ENCODE measurements at regions not wholly inside any gene's neighbourhood (a gene's known extent, or its start where the extent isn't known, plus 50 kb on each side); places are given as distances from the start of the nearest gene placed in this dataset.

DNA sequence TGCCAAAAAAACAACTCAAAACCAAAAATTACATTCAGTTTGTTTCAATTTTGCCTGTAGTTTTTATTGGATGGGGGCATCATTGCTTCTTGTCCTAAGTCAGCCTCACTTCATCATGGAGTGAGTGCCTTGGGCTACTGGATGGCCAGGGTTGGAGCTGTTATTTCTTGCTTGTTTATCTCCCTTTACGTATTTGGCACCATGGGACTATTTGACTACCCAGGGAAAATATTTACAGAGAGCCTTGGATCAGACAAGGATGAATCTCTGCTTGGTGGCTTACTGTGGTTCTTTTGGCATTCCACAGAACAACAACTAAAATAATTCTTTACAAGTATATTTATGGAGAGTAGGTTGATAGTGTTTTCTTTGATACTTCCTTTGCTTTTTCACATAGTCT lies 160.8 kb upstream of the SEL1L start:
- TF ChIP-seq POLR2AphosphoS5 (IDR thresholded peaks at IDR 0.05; ENCODE audit: borderline replicate concordance, low read depth, low read length) (no peak), EZH2 (IDR thresholded peaks at IDR 0.05) (no peak), FOXP2 (optimal IDR thresholded peaks at IDR 0.05; ENCODE audit: control extremely low read depth, extremely low read length, insufficient read depth) (no peak)
